ENCODE measurements at regions not wholly inside any gene's neighbourhood (a gene's known extent, or its start where the extent isn't known, plus 50 kb on each side); places are given as distances from the start of the nearest gene placed in this dataset.

DNA sequence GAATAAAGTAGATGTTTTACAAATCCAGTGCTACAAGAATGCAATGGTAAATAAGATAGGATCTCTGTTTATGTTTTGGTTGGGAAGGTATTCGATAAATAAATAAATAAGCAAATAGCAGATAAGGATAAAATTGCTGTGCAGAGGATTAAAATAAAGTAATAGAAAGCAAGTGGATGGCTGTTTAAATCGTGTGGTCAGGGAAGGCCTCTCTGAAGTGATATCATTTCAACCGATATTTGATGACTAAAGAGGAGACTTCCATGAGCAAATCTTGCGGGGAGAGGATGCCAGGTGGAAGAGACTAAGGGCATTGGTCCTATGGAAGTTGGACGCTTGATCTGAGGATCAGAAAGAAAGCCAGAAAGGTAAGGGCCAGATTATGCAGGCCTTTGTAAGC, 92.0 kb upstream of the CCN2 start:
- ChIA-PET POLR2A (no interaction called here), CTCF (no interaction called here)
- H3K4me2 ChIP-seq (replicated peaks; ENCODE audit: low read depth, low read length, poor library complexity, severe bottlenecking), result no peak overlapping the region
- H3K4me3 ChIP-seq (ENCODE audit: control extremely low read depth in 1 of 5, extremely low read depth in 1 of 5, insufficient read depth in 1 of 5, low read depth in 2 of 5, low read length in 4 of 5), result no peak overlapping the region
- intact Hi-C loops (cut with micrococcal nuclease), result no loop called here
- H3K36me3 ChIP-seq (replicated peaks in 1 of 2; ENCODE audit: control extremely low read depth in 1 of 2, control insufficient read depth in 1 of 2, extremely low read depth in 1 of 2, insufficient read depth in 2 of 2, low read length in 1 of 2), result no peaks in the 10 kb centered on the region
- no peak for DNase-seq
- H3K9ac ChIP-seq (ENCODE audit: low read length), result no peak overlapping the region
- Mint-ChIP-seq H3K27ac (no peak overlapping the region), H3K4me1 (no peaks in the 10 kb centered on the region), H3K27me3 (peaks cover 1% of the 10 kb centered on the region), H3K4me3 (no peak overlapping the region), H3K9me3 (ENCODE audit: insufficient read depth) (no peaks in the 10 kb centered on the region)
- H4K20me1 ChIP-seq (ENCODE audit: control insufficient read depth, insufficient read depth, low read length, poor library complexity, severe bottlenecking), result no peaks in the 10 kb centered on the region
- H3K79me2 ChIP-seq (ENCODE audit: control insufficient read depth, insufficient read depth, low read length), result no peaks in the 10 kb centered on the region
- no peak for ATAC-seq (ENCODE audit: low read depth)
- TF ChIP-seq, protein P1, sequence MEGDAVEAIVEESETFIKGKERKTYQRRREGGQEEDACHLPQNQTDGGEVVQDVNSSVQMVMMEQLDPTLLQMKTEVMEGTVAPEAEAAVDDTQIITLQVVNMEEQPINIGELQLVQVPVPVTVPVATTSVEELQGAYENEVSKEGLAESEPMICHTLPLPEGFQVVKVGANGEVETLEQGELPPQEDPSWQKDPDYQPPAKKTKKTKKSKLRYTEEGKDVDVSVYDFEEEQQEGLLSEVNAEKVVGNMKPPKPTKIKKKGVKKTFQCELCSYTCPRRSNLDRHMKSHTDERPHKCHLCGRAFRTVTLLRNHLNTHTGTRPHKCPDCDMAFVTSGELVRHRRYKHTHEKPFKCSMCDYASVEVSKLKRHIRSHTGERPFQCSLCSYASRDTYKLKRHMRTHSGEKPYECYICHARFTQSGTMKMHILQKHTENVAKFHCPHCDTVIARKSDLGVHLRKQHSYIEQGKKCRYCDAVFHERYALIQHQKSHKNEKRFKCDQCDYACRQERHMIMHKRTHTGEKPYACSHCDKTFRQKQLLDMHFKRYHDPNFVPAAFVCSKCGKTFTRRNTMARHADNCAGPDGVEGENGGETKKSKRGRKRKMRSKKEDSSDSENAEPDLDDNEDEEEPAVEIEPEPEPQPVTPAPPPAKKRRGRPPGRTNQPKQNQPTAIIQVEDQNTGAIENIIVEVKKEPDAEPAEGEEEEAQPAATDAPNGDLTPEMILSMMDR (IDR thresholded peaks at IDR 0.05), result no peak
- no peak for TF ChIP-seq EZH2 (IDR thresholded peaks at IDR 0.05; ENCODE audit: borderline replicate concordance, insufficient read depth, low read depth, low read length, poor library complexity, severe bottlenecking)
- H3K4me1 ChIP-seq (ENCODE audit: control insufficient read depth in 2 of 2, insufficient read depth in 2 of 2, low read length in 2 of 2), result no peaks in the 10 kb centered on the region
- H3K27me3 ChIP-seq (replicated peaks in 1 of 4; ENCODE audit: control extremely low read depth in 1 of 4, control insufficient read depth in 3 of 4, insufficient read depth in 4 of 4, low read length in 3 of 4), result peaks cover 0 to 5% (median 0%) of the 10 kb centered on the region in 4 experiments
- no peaks in the 10 kb centered on the region for H3K9me3 ChIP-seq (ENCODE audit: control extremely low read depth in 1 of 3, control insufficient read depth in 2 of 3, insufficient read depth in 1 of 3, low read length in 2 of 3)
- H2AFZ ChIP-seq (ENCODE audit: insufficient read depth, low read depth, low read length, poor library complexity, severe bottlenecking), result no peak overlapping the region
- H3K27ac ChIP-seq (ENCODE audit: low read length in 2 of 2), result no peak overlapping the region
- WGBS (ENCODE audit: insufficient coverage), result 90% methylated on average over 5 of the region's 5 CpGs

DNA sequence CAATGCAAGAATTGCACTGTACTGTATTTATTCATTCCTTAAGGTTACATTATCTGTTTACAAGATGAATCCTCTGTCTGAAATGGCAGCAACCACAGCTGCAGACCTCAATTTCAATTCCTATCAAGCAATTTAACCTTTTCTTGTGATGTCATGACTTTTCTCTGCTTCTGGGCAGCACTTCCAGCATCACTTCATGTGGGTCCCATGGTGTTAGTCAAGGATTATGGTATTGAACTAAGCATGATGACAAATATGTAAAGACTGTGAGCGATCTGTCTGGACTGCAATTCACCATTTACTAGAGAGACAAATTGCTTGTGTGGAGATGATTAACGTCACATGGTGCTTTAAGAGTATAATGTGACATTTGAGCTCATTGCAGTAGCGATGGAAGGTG, 90.5 kb upstream of the CCN2 start:
- TF ChIP-seq, protein P1 (IDR thresholded peaks at IDR 0.05), result no peak
- no peak for TF ChIP-seq EZH2 (IDR thresholded peaks at IDR 0.05; ENCODE audit: borderline replicate concordance, insufficient read depth, low read depth, low read length, poor library complexity, severe bottlenecking)
- Histone ChIP-seq H2AFZ (ENCODE audit: insufficient read depth, low read depth, low read length, poor library complexity, severe bottlenecking) (no peak overlapping the region), H3K4me1 (ENCODE audit: control insufficient read depth in 2 of 2, insufficient read depth in 2 of 2, low read length in 2 of 2) (no peaks in the 10 kb centered on the region), H3K9ac (ENCODE audit: low read length) (no peak overlapping the region), H3K4me2 (replicated peaks; ENCODE audit: low read depth, low read length, poor library complexity, severe bottlenecking) (no peak overlapping the region), H3K27ac (ENCODE audit: low read length in 2 of 2) (no peak overlapping the region), H3K79me2 (ENCODE audit: control insufficient read depth, insufficient read depth, low read length) (no peaks in the 10 kb centered on the region), H3K36me3 (replicated peaks in 1 of 2; ENCODE audit: control extremely low read depth in 1 of 2, control insufficient read depth in 1 of 2, extremely low read depth in 1 of 2, insufficient read depth in 2 of 2, low read length in 1 of 2) (no peaks in the 10 kb centered on the region), H3K27me3 (replicated peaks in 1 of 4; ENCODE audit: control extremely low read depth in 1 of 4, control insufficient read depth in 3 of 4, insufficient read depth in 4 of 4, low read length in 3 of 4) (peaks cover 0 to 5% (median 0%) of the 10 kb centered on the region in 4 experiments), H3K4me3 (ENCODE audit: control extremely low read depth in 1 of 5, extremely low read depth in 1 of 5, insufficient read depth in 1 of 5, low read depth in 2 of 5, low read length in 4 of 5) (no peak overlapping the region), H4K20me1 (ENCODE audit: control insufficient read depth, insufficient read depth, low read length, poor library complexity, severe bottlenecking) (no peaks in the 10 kb centered on the region), H3K9me3 (ENCODE audit: control extremely low read depth in 1 of 3, control insufficient read depth in 2 of 3, insufficient read depth in 1 of 3, low read length in 2 of 3) (no peaks in the 10 kb centered on the region)
- POLR2A ChIA-PET, result interaction anchor here (0.8 kb wide), 1 partner anchor 155 kb away, joined by 6 read pairs; no protein-coding TSS in a partner anchor
- Mint-ChIP-seq H3K27me3 (no peaks in the 10 kb centered on the region), H3K4me1 (peaks cover 3% of the 10 kb centered on the region), H3K4me3 (no peak overlapping the region), H3K27ac (no peak overlapping the region), H3K9me3 (ENCODE audit: insufficient read depth) (no peaks in the 10 kb centered on the region)
- intact Hi-C loops (cut with micrococcal nuclease), result no loop called here
- CTCF ChIA-PET, result no interaction called here
- no peak for DNase-seq
- 100% methylated on average over 2 of the region's 3 CpGs for WGBS (ENCODE audit: insufficient coverage)
- no peak for ATAC-seq (ENCODE audit: low read depth)

Measured in B cell (primary cell).